Skeletal muscle satellite cell (primary cell): ENCODE measurements at regions not wholly inside any gene's neighbourhood (a gene's known extent, or its start where the extent isn't known, plus 50 kb on each side); places are given as distances from the start of the nearest gene placed in this dataset.

Experiments
- H3K27me3 ChIP-seq: 2 replicates; pipeline ENCODE4 v1.7.0; 2013; ENCODE audit warnings: low read length; ENCODE audit not compliant: control insufficient read depth, insufficient read depth
- H3K36me3 ChIP-seq: 2 replicates; pipeline ENCODE4 v1.7.0; 2013; ENCODE audit warnings: mild to moderate bottlenecking, control low read depth, low read length; ENCODE audit not compliant: insufficient read depth
- H3K4me1 ChIP-seq: 2 replicates; pipeline ENCODE4 v1.7.0; 2013; ENCODE audit warnings: low read length; ENCODE audit not compliant: control insufficient read depth, insufficient read depth
- H3K4me2 ChIP-seq: 2 replicates; pipeline ENCODE4 v1.7.0; 2013; ENCODE audit warnings: mild to moderate bottlenecking, low read length
- H3K4me3 ChIP-seq: 2 replicates; pipeline ENCODE4 v1.7.0; 2013; ENCODE audit warnings: low read length
- H3K9ac ChIP-seq: 2 replicates; pipeline ENCODE4 v1.7.0; 2013; ENCODE audit warnings: mild to moderate bottlenecking, low read depth, low read length, moderate library complexity
- H3K9me3 ChIP-seq: replicated peaks from 2 replicates; pipeline ENCODE4 v1.7.0; 2013; ENCODE audit warnings: mild to moderate bottlenecking, control low read depth, low read length

DNA sequence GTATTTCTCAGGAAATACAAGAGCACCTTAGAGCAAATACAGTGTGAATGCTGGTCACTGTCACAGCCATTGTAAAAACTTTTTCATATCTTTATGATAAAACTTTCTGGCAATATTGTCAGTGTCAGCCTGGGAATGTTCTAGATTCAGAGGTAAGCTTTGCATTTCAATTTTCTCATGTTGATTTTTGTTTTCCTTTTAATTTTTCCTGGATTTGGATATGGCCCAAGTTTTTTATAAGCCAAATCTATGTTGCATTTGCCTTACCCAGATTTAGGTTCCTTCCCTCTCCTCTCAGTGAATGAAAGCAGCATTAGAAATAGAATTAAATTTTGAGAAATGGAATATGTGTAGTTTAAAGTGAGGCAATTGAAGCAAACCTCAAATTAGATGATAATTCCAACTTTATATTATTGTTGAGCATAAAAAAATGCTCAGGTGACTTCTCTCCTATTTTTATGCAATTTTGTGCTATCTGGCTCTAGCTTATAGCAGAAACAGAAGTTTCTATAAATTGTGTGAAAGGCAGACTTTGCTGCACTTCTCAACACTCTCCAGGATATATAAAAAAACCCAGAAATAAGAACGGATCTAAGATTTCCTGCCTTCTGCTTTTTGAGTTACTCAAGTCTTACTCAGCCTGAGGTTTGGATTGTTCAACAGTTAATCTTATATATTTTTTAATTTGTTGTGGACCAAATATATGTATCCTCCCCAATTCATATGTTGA is 368.2 kb upstream of the PRICKLE1 start:
- Histone ChIP-seq H3K4me1 (peaks cover 52% of the 10 kb centered on the region), H3K4me3 (no peak overlapping the region), H3K36me3 (no peaks in the 10 kb centered on the region), H3K4me2 (no peak overlapping the region), H3K27me3 (no peaks in the 10 kb centered on the region), H3K9me3 (peaks cover 3% of the 10 kb centered on the region), H3K9ac (peak overlapping the region; percentile 31)

GRCh38 chr12:42957136-42957535 is 367.6 kb upstream of the PRICKLE1 start:
- Histone ChIP-seq H3K9me3 (peaks cover 3% of the 10 kb centered on the region), H3K4me1 (peaks cover 46% of the 10 kb centered on the region), H3K9ac (no peak overlapping the region), H3K36me3 (no peaks in the 10 kb centered on the region), H3K4me2 (no peak overlapping the region), H3K27me3 (no peaks in the 10 kb centered on the region), H3K4me3 (no peak overlapping the region)

DNA sequence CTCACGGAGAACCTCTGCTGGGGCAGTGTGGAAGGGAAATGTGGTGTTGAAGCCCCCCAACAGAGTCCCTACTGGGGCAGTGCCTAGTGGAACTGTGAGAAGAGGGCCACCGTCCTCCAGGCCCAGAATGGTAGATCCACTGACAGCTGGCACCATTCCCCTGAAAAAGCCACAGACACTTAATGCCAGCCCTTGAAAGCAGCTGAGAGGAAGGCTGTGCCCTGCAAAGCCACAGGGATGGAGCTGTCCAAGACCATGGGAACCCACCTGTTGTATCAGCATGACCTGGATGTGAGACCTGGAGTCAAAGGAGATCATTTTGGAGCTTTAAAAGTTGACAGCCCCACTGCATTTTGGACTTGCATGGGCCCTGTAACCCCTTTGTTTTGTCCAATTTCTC is 363.5 kb upstream of the PRICKLE1 start:
- peaks cover 7% of the 10 kb centered on the region for H3K4me1 ChIP-seq
- no peaks in the 10 kb centered on the region for H3K27me3 ChIP-seq
- no peak overlapping the region for H3K9ac ChIP-seq
- no peak overlapping the region for H3K4me2 ChIP-seq
- no peaks in the 10 kb centered on the region for H3K9me3 ChIP-seq
- H3K4me3 ChIP-seq, result no peak overlapping the region
- H3K36me3 ChIP-seq, result no peaks in the 10 kb centered on the region

DNA sequence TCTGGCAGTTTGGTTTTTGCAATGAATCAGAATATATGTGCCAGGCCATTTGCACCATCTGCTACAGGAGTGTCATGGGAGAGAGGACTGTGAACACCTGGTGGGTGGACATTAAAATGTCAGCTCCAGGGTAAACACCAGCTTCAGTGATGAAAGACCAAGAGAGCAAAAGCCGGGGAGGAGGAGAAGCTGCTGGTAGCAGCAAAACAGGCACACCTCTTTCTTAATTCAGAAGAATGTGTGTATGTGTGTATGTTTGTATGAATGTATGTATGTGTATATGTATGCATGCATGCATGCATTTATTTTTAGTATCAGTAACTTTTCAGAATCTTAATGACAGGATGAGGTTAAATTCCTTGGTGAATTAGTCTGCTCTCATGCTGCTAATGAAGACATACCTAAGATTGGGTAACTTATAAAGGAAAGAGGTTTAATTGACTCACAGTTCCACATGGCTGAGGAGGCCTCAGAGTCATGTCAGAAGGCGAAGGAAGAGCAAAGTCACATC is 357.4 kb upstream of the PRICKLE1 start:
- no peaks in the 10 kb centered on the region for H3K4me1 ChIP-seq
- no peaks in the 10 kb centered on the region for H3K9me3 ChIP-seq
- H3K27me3 ChIP-seq, result no peaks in the 10 kb centered on the region
- H3K4me2 ChIP-seq, result no peak overlapping the region
- H3K4me3 ChIP-seq, result no peak overlapping the region
- H3K9ac ChIP-seq, result no peak overlapping the region
- no peaks in the 10 kb centered on the region for H3K36me3 ChIP-seq

GRCh38 chr12:42945927-42946326 is 356.4 kb upstream of the PRICKLE1 start:
- Histone ChIP-seq H3K4me2 (no peak overlapping the region), H3K36me3 (no peaks in the 10 kb centered on the region), H3K9me3 (no peaks in the 10 kb centered on the region), H3K4me1 (no peaks in the 10 kb centered on the region), H3K9ac (no peak overlapping the region), H3K4me3 (no peak overlapping the region), H3K27me3 (no peaks in the 10 kb centered on the region)

- Histone ChIP-seq H3K4me2 (no peak overlapping the region), H3K4me1 (no peaks in the 10 kb centered on the region), H3K36me3 (no peaks in the 10 kb centered on the region), H3K4me3 (no peak overlapping the region), H3K9me3 (no peaks in the 10 kb centered on the region), H3K9ac (no peak overlapping the region), H3K27me3 (no peaks in the 10 kb centered on the region)
Observed at GRCh38 chr12:42944516-42944915, 355.0 kb upstream of the PRICKLE1 start.

- no peaks in the 10 kb centered on the region for H3K9me3 ChIP-seq
- no peak overlapping the region for H3K4me2 ChIP-seq
- no peak overlapping the region for H3K9ac ChIP-seq
Observed at GRCh38 chr12:42936991-42937390, 347.4 kb upstream of the PRICKLE1 start.

DNA sequence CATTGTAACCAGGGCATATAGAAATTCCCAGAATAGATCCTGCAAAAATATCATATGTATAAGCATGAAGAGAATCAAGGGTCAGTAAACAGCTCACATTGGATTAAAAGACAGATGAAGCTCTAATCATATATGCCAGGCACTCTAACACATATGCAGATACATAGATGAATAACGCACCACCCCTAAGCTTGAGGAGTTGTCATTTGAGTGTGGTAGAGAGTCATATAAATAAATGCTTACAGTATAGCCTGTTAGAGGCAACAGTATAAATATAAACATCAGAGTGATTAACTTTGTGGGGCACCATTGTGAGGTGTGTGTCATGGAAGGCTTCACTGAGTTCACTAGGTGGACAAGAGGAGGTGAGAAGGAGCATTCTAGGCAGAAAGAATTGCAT is 346.7 kb upstream of the PRICKLE1 start:
- no peaks in the 10 kb centered on the region for H3K27me3 ChIP-seq
- peaks cover 19% of the 10 kb centered on the region for H3K4me1 ChIP-seq
- H3K4me2 ChIP-seq, result no peak overlapping the region
- no peak overlapping the region for H3K9ac ChIP-seq
- H3K36me3 ChIP-seq, result no peaks in the 10 kb centered on the region
- no peaks in the 10 kb centered on the region for H3K9me3 ChIP-seq
- H3K4me3 ChIP-seq, result no peak overlapping the region

More at GRCh38 chr12:42936991-42937390, 347.4 kb upstream of the PRICKLE1 start:
- H3K4me3 ChIP-seq, result no peak overlapping the region
- H3K36me3 ChIP-seq, result no peaks in the 10 kb centered on the region
- H3K27me3 ChIP-seq, result no peaks in the 10 kb centered on the region
- H3K4me1 ChIP-seq, result peaks cover 19% of the 10 kb centered on the region

GRCh38 chr12:42935756-42936155 is 346.2 kb upstream of the PRICKLE1 start:
- Histone ChIP-seq H3K36me3 (no peaks in the 10 kb centered on the region), H3K9ac (no peak overlapping the region), H3K4me1 (peaks cover 19% of the 10 kb centered on the region), H3K9me3 (no peaks in the 10 kb centered on the region), H3K4me2 (no peak overlapping the region), H3K27me3 (no peaks in the 10 kb centered on the region), H3K4me3 (no peak overlapping the region)

GRCh38 chr12:42935090-42935489 is 345.5 kb upstream of the PRICKLE1 start:
- Histone ChIP-seq H3K9ac (no peak overlapping the region), H3K4me3 (no peak overlapping the region), H3K27me3 (no peaks in the 10 kb centered on the region), H3K4me2 (no peak overlapping the region), H3K9me3 (no peaks in the 10 kb centered on the region), H3K4me1 (peaks cover 19% of the 10 kb centered on the region), H3K36me3 (no peaks in the 10 kb centered on the region)

DNA sequence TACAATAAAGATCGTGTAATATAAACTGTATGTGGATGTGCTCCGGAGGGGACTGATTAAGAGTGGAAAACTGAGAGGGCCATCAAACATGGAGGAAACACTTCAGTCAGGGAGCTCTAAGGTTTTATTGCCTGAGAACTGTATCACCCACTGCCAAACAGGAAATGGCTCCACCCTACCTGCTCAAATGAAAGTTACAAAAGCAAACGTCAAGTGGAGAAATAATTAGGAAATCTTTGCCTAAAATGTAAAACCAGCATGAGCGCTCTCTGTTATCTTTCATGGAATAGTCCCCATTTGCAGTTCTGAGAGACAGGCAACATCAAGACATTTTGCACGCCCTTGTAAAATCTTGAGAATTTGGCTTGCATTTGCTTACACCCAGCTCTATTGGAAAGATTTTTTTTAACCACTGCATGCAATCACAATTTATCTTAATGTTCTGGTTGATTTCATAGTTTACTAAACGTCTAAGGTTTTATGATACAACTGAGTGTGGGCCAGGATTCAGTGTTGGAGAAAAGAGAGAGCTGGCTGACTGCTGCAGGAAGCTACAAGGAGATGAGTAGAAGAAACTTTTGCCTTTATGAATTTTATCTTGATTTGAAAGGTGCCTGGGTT is 344.0 kb upstream of the PRICKLE1 start:
- no peaks in the 10 kb centered on the region for H3K36me3 ChIP-seq
- H3K4me3 ChIP-seq, result no peak overlapping the region
- no peaks in the 10 kb centered on the region for H3K27me3 ChIP-seq
- H3K9ac ChIP-seq, result no peak overlapping the region
- no peaks in the 10 kb centered on the region for H3K9me3 ChIP-seq
- H3K4me2 ChIP-seq, result no peak overlapping the region
- H3K4me1 ChIP-seq, result peaks cover 19% of the 10 kb centered on the region

DNA sequence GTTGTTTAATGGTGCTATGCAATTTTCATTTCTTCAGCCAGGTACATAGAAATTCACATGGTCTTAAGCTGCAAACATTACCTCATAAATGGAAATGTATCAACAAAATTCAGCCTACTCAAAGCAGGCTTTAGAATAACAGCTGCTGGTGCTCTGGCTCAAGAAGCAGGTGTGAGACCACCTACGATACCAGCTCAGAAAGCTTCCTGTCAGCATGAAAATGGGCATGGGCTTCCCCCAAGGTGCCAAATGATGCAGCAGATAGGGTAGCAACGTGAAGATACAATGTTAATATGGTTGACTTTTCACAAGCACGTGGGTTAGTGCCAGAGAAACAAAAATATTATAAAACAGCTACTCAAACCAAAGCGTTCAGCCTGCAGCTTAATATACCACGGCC is 343.4 kb upstream of the PRICKLE1 start:
- Histone ChIP-seq H3K4me2 (no peak overlapping the region), H3K9ac (no peak overlapping the region), H3K4me1 (peaks cover 19% of the 10 kb centered on the region), H3K4me3 (no peak overlapping the region), H3K27me3 (no peaks in the 10 kb centered on the region), H3K36me3 (no peaks in the 10 kb centered on the region), H3K9me3 (no peaks in the 10 kb centered on the region)
